A549 (cell line): ENCODE measurements at regions not wholly inside any gene's neighbourhood (a gene's known extent, or its start where the extent isn't known, plus 50 kb on each side); places are given as distances from the start of the nearest gene placed in this dataset.

ENCODE experiments used
- BHLHE40 ChIP-seq: IDR thresholded peaks from 2 replicates; pipeline ENCODE4 v1.6.1; 2012; ENCODE audit warnings: low read depth, low read length, inconsistent platforms
- CBX2 ChIP-seq: fragments of 200-600 bp; sonication (generic); IDR thresholded peaks from 2 replicates; pipeline ENCODE4 v1.6.1; 2016; ENCODE audit warnings: low read depth, mild to moderate bottlenecking, borderline replicate concordance
- CEBPB ChIP-seq, 2 experiments: fragments of >200 bp in 1 of 2; sonication (Bioruptor Twin) in 1 of 2; formaldehyde crosslinking in 1 of 2; IDR thresholded peaks; 2 replicates each; pipeline ENCODE4 v1.6.1; 2012 to 2016
- CTCF ChIP-seq: fragments of >200 bp; sonication (Bioruptor Twin); formaldehyde crosslinking; IDR thresholded peaks from 3 replicates; pipeline ENCODE4 v1.5.1; 2016
- EHMT2 ChIP-seq: fragments of 200-600 bp; sonication (generic); IDR thresholded peaks from 2 replicates; pipeline ENCODE4 v1.6.1; 2016; ENCODE audit warnings: antibody characterized with exemption, low read depth, mild to moderate bottlenecking, moderate library complexity
- EP300 ChIP-seq, 2 experiments: fragments of >200 bp; sonication (Bioruptor Twin); formaldehyde crosslinking; IDR thresholded peaks; 2 replicates in 1 of 2; 3 replicates in 1 of 2; pipeline ENCODE4 v1.6.1; 2016 to 2017
- MAZ ChIP-seq: fragments of 150-350 bp; IDR thresholded peaks from 2 replicates; pipeline ENCODE4 v1.6.1; 2014; ENCODE audit warnings: antibody characterized with exemption, low read depth, low read length, borderline replicate concordance
- PHF8 ChIP-seq: fragments of 200-600 bp; sonication (generic); IDR thresholded peaks from 2 replicates; pipeline ENCODE4 v1.6.1; 2016; ENCODE audit warnings: low read depth, mild to moderate bottlenecking, antibody characterized with exemption, moderate library complexity, borderline replicate concordance
- POLR2A ChIP-seq: IDR thresholded peaks from 2 replicates; pipeline ENCODE4 v1.6.1; 2012; ENCODE audit warnings: mild to moderate bottlenecking, low read length
- POLR2AphosphoS2 ChIP-seq: conservative IDR thresholded peaks from 2 replicates; pipeline ENCODE4 v1.6.1; 2012; ENCODE audit warnings: low read length, improper control_type of control experiment, inconsistent platforms
- RCOR1 ChIP-seq: fragments of 150-350 bp; IDR thresholded peaks from 2 replicates; pipeline ENCODE4 v1.6.1; 2014; ENCODE audit warnings: antibody characterized with exemption, low read length, low read depth
- TP53 ChIP-seq: fragments of 250-450 bp; sonication (Bioruptor Pico); IDR thresholded peaks from 2 replicates; pipeline ENCODE4 v1.5.0; 2021; ENCODE audit warnings: mild to moderate bottlenecking, moderate library complexity
- TF ChIP-seq, protein P1 (sequence below): fragments of 200-600 bp; sonication (generic); IDR thresholded peaks from 2 replicates; pipeline ENCODE4 v1.6.1; 2016; ENCODE audit warnings: antibody characterized with exemption, mild to moderate bottlenecking, moderate library complexity

GRCh38 chr14:38070061-38070588 lies 137.6 kb upstream of the SSTR1 start:
- TF ChIP-seq, protein P1, sequence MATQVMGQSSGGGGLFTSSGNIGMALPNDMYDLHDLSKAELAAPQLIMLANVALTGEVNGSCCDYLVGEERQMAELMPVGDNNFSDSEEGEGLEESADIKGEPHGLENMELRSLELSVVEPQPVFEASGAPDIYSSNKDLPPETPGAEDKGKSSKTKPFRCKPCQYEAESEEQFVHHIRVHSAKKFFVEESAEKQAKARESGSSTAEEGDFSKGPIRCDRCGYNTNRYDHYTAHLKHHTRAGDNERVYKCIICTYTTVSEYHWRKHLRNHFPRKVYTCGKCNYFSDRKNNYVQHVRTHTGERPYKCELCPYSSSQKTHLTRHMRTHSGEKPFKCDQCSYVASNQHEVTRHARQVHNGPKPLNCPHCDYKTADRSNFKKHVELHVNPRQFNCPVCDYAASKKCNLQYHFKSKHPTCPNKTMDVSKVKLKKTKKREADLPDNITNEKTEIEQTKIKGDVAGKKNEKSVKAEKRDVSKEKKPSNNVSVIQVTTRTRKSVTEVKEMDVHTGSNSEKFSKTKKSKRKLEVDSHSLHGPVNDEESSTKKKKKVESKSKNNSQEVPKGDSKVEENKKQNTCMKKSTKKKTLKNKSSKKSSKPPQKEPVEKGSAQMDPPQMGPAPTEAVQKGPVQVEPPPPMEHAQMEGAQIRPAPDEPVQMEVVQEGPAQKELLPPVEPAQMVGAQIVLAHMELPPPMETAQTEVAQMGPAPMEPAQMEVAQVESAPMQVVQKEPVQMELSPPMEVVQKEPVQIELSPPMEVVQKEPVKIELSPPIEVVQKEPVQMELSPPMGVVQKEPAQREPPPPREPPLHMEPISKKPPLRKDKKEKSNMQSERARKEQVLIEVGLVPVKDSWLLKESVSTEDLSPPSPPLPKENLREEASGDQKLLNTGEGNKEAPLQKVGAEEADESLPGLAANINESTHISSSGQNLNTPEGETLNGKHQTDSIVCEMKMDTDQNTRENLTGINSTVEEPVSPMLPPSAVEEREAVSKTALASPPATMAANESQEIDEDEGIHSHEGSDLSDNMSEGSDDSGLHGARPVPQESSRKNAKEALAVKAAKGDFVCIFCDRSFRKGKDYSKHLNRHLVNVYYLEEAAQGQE: no peak
- TF ChIP-seq CTCF (no peak), PHF8 (no peak), BHLHE40 (no peak), EHMT2 (no peak), MAZ (no peak), POLR2AphosphoS2 (no peak), EP300 (IDR thresholded peaks at IDR 0.05) (no peak), RCOR1 (no peak), CEBPB (IDR thresholded peaks at IDR 0.05) (no peak), CBX2 (no peak), TP53 (CRISPR knock-in tag) (no peak), POLR2A (no peak)
